ENCODE measurements at regions not wholly inside any gene's neighbourhood (a gene's known extent, or its start where the extent isn't known, plus 50 kb on each side); places are given as distances from the start of the nearest gene placed in this dataset.

- Histone ChIP-seq H3K27ac (ENCODE audit: low read depth, low read length, poor library complexity, severe bottlenecking) (peak overlapping the region; percentile 88), H3K4me1 (ENCODE audit: insufficient read depth, low read length, poor library complexity, severe bottlenecking) (peaks cover 23% of the 10 kb centered on the region), H3K9me2 (ENCODE audit: insufficient read depth, low read length) (no peaks in the 10 kb centered on the region), H4K20me1 (ENCODE audit: insufficient read depth, low read length) (no peaks in the 10 kb centered on the region), H3K36me3 (ENCODE audit: insufficient read depth, low read length) (no peaks in the 10 kb centered on the region), H3K4me2 (ENCODE audit: low read length) (peak overlapping the region; percentile 64), H3K4me3 (ENCODE audit: low read depth, low read length, poor library complexity, severe bottlenecking) (peak overlapping the region; percentile 77), H2AFZ (ENCODE audit: low read length) (peak overlapping the region; percentile 65; the same call in 1 of the 2 replicates), H3K79me2 (ENCODE audit: insufficient read depth, low read depth, low read length) (peaks cover 41% of the 10 kb centered on the region), H3K9me3 (ENCODE audit: low read length) (no peaks in the 10 kb centered on the region)
- DNase-seq (ENCODE audit: low spot score) = peak; percentile 58
- BruUV-seq (replicated peaks) = no TSS peak
- CTCF ChIA-PET (ENCODE audit: unreplicated experiment) = no interaction called here
- TF ChIP-seq EZH2phosphoT487 (IDR thresholded peaks at IDR 0.05; ENCODE audit: borderline replicate concordance, low read depth, low read length) (no peak), CTCF (conservative IDR thresholded peaks at IDR 0.05; ENCODE audit: low read length) (no peak)
- POLR2A ChIA-PET = interaction anchor here (0.6 kb wide), 2 partner anchors 207 to 238 kb away, joined by 3 read pairs; no protein-coding TSS in a partner anchor
- intact Hi-C loops (cut with micrococcal nuclease; ENCODE audit: unreplicated experiment) = loop anchor here (1.0 to 5.0 kb wide), 3 partner anchors 106 to 221 kb away; partner anchors contain the start of genes CRLF3 and GOSR1
Observed at GRCh38 chr17:30600830-30601494, 123.8 kb downstream of the GOSR1 start.

GRCh38 chr17:30600060-30600829 is 123.0 kb downstream of the GOSR1 start:
- Histone ChIP-seq H4K20me1 (ENCODE audit: insufficient read depth, low read length) (no peaks in the 10 kb centered on the region), H3K79me2 (ENCODE audit: insufficient read depth, low read depth, low read length) (peaks cover 34% of the 10 kb centered on the region), H3K4me3 (ENCODE audit: low read depth, low read length, poor library complexity, severe bottlenecking) (peak overlapping the region; percentile 77), H3K9me2 (ENCODE audit: insufficient read depth, low read length) (no peaks in the 10 kb centered on the region), H3K4me1 (ENCODE audit: insufficient read depth, low read length, poor library complexity, severe bottlenecking) (peaks cover 21% of the 10 kb centered on the region), H3K4me2 (ENCODE audit: low read length) (peak overlapping the region; percentile 96), H2AFZ (ENCODE audit: low read length) (peak overlapping the region; percentile 93), H3K27ac (ENCODE audit: low read depth, low read length, poor library complexity, severe bottlenecking) (peak overlapping the region; percentile 88), H3K36me3 (ENCODE audit: insufficient read depth, low read length) (no peaks in the 10 kb centered on the region), H3K9me3 (ENCODE audit: low read length) (no peaks in the 10 kb centered on the region)
- intact Hi-C loops (cut with micrococcal nuclease; ENCODE audit: unreplicated experiment) = loop anchor here (1.0 to 5.0 kb wide), 3 partner anchors 107 to 222 kb away; partner anchors contain the start of genes CRLF3 and GOSR1
- DNase-seq (ENCODE audit: low spot score) = peak; percentile 89
- ChIA-PET POLR2A (interaction anchor here (0.6 to 1.1 kb wide), 3 partner anchors 109 to 239 kb away, joined by 3 read pairs; no protein-coding TSS in a partner anchor), CTCF (ENCODE audit: unreplicated experiment) (no interaction called here)
- TF ChIP-seq EZH2phosphoT487 (IDR thresholded peaks at IDR 0.05; ENCODE audit: borderline replicate concordance, low read depth, low read length) (no peak), CTCF (conservative IDR thresholded peaks at IDR 0.05; ENCODE audit: low read length) (peak; percentile 73)
- no TSS peak for BruUV-seq (replicated peaks)
